Stimulated activated CD4-positive, alpha-beta T cell treated with anti-CD3 and anti-CD28 coated beads, Interleukin-2, amount 100 ng/mL, for 48 hours (primary cell): ENCODE measurements at regions not wholly inside any gene's neighbourhood (a gene's known extent, or its start where the extent isn't known, plus 50 kb on each side); places are given as distances from the start of the nearest gene placed in this dataset.
"Not testable (repeated sequence)": the region's sequence is repeated elsewhere in the genome, so short reads cannot be mapped to it uniquely, and the experiment has no call there.

ENCODE experiments used
- DNase-seq, 2 donors: peaks; one replicate each; pipeline ENCODE4 v3.0.0-alpha.2; 2020

DNA sequence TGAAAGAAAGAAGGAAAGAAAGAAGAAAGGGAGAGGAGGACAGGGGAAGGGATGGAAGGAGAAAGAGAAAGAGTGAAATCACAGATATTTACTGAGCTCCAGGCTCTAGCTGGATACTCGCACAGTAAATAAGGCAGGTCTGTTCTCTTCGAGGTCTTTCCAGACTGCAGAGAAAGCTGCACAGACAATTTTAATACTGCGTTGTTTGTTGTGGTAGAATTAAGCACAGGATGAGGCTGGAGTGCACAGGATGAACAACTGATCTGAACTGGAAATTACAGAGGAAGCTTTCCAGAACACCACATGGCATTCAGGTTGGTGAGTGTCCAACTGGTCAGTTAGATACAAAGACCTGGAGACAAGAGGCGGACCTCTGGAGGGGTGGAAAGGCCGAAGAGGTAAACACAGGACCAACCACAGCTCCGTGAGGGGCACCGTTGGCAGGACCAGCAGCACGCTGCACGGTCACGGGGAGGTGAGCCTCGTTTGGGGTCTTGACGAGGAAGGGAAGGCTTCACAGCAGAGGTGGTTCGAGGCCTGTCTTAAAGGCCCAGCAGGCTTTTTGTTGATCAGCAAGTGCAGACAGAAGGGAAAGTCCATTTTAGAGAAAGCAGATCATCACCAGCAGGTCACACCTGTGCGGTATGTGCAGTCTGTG lies 121.7 kb downstream of the ATP6V0E2 start:
- not testable (repeated sequence) for DNase-seq

DNA sequence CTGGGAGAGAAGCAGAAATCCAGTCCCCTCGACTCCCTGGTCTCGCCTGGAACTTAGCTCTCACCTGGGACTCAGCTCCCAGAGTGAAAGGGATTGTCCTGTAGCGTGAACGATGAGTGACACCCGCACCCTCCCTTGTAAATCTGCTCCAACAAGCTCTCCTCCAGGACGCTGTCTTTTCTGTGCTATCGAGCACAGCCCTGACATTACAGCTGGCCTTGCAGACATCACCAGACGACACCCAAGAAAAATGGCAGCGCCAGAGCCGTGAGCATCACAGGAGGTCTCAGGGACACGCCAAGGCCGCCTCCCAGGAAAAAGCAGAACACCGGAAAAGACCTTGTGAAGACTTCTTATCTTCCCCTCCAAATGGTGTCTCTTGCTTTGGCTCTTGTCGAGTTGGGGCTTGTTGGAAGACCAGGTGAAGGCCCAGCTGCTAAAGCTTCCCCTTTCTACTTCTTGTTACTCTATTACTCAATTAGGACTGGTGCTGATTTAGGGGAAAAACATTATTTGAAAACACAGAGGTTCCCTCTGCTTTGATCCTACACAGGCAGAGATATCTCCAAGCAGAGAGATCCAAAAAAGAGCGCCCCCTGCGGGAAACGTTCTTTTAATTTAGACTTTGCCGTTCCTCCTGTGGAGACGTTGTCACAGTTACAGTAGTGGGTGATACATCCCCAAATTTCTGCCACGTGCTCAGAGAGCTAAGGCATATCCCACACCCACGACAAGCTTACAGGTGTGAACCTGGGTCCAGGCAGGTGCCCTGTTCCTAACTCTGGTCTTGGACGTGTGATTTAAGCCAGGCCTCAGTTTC lies 127.2 kb downstream of the ATP6V0E2 start:
- DNase-seq = peak; percentile 4 to 22

DNA sequence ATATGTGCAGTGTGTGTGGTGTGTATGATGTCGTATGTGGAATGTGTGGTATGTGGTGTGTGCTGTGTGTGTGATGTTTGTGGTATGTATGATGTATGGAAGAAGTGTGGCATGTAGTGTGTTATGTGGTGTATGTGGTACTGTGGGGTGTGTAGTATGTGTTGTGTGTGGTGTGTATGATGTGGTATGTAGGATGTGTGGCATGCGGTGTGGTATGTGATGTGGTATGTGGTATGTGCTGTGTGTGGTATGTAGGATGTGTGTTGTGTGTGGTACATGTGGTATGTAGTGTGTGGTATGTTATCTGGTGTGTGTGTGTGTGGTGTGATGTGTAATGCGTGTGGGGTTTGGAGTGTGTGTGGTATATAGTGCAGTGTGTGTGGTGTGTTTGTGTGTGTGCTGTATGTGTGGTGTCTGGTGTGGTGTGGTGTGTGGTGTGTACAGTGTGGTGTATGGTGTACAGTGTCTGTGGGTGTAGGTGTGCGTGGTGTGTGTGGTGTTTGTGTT lies 129.6 kb downstream of the ATP6V0E2 start:
- DNase-seq = no peak

DNA sequence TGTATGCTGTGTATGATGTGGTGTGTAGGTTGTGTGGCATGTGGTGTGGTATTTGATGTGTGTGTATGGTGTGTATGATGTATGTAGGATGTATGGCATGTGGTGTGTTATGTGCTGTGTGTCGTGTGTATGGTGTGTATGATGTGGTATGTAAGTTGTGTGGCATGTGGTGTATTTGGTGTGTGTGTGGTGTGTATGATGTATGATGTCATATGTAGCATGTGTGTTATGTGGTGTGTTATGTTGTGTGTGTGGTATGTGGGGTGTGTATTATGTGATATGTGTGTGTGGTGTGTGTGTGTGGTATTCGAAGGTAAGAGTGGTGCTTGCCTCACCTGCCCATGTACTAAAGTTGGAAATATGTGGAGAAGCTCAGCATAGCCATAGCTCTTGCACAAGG lies 130.2 kb downstream of the ATP6V0E2 start:
- DNase-seq = not testable (repeated sequence)

DNA sequence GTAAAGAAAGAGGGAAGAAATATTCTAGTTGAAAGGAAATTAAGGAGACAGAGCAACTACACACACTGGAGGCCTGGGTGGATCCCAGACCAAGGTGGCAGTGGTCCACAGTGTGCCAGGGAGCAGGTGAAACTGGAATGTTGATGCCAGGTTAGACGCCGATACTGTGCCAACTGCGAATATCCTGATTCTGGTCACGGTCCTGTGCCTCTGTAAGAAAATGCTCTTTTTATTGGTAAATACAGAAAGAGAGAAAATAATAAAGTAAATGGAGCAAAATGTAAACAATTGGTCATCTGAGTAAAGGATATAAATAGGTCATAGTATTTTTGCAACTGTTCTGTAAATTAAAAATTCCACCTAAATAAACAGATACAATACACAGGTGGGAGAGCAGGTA lies 131.1 kb downstream of the ATP6V0E2 start:
- not testable (repeated sequence) for DNase-seq

DNA sequence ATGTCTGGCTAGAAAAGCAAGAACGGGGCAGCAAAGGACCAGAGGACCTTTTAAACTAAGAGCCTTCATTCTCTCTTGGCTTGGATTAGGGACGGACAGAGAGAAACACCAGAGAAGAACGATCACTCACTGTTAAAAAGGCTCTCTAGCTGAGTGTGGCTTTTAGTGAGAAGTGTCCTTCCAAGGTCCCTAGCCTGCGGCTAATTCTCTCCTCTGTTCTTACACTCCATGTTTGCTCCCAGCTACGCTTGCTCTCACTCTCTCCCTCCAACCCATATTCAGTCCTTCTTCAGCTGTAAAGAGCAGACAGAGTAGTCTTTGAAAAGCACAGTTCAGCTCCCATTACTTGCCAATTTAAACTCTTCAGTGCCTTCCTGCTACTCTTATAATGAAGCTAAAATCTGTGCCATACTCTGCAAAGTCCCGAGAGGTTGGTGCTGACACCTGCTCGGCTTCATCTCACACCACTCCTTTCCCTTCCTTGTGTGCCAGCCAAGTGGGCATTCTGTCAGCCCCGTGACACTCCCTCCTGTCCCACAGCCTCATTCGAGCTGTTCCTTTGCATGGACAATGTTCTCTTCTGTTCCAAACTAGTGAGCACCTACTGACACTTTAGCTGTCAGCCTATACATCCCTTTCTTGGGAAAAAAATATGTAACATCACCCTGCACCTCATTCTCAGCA lies 136.0 kb downstream of the ATP6V0E2 start:
- DNase-seq = not testable (repeated sequence)

DNA sequence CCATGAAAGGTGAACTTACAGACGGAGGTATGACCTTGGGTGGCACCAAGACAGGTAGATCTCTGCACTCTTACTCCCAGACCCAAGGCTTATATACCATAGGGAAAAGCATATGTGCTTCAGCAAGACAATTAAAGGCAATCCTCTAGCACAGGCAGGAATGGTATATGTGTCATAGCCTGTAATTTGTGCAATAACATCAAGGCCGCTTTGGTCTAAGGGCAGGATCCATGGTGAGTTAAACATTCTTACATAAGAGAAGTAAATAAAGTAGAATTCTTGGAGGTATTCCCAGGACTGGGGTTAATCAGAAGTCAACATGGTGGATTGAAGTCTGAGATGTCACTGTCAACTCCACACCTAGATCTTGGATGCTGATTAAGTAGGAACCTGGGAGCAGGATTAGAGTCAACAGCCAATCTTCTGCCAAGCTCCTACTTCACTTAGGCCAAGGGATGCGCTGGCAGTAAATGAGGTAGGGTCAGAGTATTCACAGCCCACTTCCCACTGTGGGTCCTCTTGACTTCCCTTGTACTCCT lies 143.0 kb downstream of the ATP6V0E2 start:
- DNase-seq = not testable (repeated sequence)

DNA sequence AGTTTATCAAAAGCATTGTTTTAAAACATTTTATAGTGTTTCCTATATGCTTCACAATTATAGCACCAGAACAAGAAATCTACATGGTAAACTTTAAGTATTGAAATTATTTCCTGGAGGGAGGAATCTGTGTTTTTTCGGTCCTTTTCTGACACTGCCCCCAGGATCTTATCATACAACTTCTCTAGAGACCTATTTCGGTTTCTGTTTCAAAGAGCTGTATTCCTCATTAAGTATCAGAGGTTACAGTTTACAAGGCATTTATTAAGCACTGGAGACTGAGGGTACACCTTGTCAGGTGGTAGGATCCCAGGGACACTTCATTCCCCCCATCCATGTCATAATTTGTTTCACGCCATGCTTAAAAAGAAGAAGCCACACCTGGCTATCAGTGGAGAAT lies 146.4 kb downstream of the ATP6V0E2 start:
- DNase-seq = not testable (repeated sequence)

DNA sequence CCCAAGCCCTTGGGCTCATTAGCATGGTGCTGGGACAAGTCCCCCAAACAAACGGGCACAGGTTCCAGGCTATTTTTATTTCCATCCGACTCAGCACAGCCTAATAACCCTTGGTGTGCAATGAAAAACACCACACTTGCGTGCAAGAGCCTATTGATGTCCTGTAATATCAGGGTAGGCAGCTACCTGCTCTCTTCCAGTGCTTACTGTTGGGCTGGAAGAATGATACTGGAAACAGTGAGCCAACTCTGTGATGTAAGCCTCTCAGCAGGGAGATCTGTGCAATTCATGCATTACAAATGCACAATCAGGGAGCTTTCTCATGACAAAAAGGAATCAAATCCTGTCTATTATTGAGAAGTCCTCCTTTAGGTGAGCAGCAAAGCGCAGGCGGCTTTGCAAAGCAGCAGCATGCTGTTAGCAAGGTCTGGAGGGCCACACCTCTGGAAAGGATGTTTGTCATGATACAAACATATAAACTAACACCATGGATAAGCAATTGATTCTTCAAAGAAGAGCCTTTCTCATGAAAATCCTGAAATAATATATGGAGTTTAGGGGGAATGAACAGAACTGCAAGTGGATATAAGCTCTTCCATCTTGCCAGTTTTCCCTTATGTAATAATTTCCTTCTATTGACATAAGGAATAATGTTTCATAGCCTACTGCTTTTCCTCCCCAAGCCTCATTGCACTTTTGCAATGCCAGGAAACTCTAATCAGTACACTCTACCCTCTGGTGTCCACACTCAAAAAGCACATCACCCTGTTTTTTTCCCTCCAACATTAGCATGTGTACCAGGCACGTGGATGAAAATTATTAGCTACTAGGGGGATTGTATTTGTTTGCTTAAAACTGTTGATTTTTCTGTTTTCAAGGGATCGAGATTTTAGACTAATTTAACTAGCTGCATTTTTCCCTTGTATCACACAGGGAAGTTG lies 151.1 kb downstream of the ATP6V0E2 start:
- not testable (repeated sequence) for DNase-seq

DNA sequence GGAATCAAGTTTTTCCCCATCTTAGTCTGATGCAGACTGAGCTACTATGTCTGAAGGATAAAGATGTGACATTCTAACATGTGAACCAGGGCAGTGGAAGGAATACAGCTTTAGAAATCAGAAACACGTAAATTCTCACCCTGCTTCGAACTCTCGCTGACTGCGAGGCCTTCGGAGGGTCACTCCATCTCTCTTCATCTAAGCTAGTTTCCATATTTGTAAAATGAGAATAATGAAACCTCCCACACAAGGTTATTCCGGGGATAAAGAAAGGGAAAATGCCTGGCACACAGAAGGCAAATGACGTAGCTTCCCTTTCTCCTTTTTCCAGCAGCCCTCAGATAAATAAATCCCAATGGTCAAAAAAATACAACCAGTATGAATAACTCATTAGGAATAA lies 152.0 kb downstream of the ATP6V0E2 start:
- not testable (repeated sequence) for DNase-seq

DNA sequence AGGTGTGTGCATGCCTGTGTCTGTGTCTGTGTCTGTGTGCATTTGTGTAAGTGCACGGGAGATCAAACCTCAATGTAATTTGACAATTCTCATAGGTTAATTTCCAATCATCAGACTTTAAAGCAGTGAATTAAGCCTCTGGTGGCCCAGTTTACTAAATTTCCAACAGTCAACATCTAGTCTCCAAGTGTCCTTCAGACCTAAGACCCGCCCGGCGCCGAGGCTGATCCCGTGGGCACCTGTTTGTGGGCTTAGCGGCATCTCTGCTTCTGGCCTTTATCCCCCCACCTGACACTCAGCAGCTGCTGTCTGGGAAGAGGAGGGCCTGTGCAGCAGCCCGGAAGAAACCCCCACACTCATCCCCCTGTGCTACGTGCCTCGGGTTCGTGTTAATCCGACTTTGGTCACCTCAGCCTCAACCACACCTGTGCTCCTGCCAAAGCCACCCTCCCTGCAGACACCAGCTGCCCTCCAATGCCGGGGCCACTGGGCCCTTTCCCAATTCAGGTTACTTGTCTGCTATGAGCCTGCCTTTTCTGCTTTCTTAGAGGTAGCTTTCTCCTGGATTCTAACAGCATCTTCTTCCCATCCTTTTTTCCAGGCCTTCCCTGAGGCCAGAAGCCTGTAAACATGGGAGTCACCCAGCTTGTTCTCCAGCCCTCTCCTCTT lies 154.7 kb downstream of the ATP6V0E2 start:
- DNase-seq = not testable (repeated sequence)

DNA sequence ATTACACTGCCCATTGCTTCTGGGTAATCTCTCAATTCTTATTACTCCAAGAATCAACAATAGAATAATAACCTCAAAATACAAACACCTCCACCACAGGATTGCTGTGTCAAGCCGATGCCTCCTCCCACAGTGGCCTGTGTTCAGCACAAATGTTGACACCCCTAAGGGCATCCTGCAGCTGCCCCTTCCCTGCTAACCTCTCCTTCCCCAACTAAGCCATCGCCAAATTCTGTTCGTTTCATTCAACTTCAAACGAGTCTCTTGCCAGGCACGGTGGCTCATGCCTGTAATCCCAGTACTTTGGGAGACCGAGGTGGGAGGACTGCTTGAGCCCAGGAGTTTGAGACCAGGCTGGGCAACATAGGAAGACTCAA lies 155.2 kb downstream of the ATP6V0E2 start:
- DNase-seq = not testable (repeated sequence)

DNA sequence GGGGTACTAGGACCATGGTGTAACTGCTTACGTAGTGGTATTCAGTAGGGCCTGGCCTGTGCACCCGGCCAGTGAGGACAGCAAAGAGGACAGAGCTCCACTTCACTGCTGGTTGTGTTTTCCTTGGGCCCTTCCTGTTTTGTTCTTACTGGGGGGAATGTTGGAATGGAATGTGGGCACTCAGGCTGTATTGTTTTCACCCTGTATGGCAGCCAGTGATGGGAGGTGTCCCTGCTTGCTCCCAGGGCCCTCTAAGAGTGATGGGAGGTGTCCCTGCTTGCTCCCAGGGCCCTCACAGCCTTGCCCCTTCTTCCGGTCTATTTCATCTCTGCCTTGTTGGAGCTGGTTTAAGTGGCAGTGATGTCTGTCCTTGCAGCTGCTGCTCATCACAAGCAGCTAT lies 158.0 kb downstream of the ATP6V0E2 start:
- DNase-seq = not testable (repeated sequence)

DNA sequence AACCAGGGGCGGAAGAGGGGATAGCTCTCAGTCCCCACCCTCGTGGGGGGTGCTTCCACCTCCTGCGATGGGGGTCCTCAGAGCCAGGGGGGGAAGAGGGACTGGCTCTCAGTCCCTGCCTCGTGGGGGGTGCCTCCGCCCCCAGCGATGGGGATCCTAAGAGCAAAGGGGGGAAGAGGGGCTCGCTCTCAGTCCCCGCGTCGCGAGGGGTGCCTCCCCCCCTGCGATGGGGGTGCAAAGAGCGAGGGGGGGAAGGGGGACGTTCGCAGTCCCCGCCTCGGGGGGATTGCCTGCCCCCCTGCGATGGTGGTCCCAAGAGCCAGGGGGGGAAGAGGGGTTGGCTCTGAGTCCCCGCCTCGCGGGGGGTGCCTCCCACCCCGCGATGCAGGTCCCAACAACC lies 159.9 kb downstream of the ATP6V0E2 start:
- not testable (repeated sequence) for DNase-seq

DNA sequence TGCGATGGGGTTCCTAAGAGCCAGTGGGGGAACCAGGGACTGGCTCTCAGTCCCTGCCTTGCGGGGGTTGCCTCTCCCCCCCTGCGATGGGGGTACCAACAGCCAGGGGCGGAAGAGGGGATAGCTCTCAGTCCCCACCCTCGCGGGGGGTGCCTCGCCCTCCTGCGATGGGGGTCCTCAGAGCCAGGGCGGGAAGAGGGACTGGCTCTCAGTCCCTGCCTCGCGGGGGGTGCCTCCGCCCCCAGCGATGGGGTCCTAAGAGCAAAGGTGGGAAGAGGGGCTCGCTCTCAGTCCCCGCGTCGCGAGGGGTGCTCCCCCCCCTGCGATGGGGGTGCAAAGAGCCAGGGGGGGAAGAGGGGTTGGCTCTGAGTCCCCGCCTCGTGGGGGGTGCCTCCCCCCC lies 162.0 kb downstream of the ATP6V0E2 start:
- not testable (repeated sequence) for DNase-seq

DNA sequence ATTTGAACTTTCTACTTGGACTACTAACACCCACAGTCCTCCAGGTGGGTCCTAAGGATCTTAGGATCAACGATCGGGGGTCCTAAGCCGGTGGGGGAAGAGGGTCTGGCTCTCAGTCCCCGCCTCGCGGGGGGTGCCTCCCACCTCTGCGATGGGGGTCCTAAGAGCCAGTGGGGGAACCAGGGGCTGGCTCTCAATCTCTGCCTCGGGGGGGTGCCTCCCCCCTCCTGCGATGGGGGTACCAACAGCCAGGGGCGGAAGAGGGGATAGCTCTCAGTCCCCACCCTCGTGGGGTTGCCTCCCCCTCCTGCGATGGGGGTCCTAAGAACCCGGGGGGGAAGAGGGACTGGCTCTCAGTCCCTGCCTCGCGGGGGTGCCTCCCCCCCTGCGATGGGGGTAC lies 165.3 kb downstream of the ATP6V0E2 start:
- not testable (repeated sequence) for DNase-seq

DNA sequence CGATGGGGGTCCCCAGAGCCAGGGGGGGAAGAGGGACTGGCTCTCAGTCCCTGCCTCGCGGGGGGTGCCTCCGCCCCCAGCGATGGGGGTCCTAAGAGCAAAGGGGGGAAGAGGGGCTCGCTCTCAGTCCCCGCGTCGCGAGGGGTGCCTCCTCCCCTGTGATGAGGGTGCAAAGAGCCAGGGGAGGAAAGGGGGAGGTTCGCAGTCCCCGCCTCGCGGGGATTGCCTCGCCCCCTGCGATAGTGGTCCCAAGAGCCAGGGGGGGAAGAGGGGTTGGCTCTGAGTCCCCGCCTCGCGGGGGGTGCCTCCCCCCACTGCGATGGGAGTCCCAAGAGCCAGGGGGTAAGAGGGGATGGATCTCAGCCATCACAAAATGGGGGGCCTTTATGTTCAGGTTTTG lies 168.5 kb downstream of the ATP6V0E2 start:
- DNase-seq = not testable (repeated sequence)

DNA sequence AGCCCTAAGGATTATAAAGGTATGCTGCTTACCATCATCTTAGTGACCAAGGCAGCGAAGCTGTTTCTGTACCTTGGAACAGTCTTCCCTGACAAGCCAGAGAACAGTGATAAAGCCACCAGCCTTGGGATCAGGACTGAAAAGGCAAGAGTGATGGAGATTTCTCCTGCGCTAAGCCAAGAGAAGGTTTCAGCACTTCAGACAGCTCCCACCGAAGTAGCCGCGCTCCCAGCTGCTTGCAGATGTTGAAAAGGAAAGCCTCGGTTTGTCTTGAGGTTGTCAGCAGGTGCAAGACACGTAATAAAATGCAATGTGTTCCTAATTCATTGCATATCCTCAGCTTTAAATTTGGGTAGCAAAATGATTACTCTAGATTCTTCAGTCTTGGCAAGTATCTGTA lies 171.0 kb downstream of the ATP6V0E2 start:
- DNase-seq = not testable (repeated sequence)

DNA sequence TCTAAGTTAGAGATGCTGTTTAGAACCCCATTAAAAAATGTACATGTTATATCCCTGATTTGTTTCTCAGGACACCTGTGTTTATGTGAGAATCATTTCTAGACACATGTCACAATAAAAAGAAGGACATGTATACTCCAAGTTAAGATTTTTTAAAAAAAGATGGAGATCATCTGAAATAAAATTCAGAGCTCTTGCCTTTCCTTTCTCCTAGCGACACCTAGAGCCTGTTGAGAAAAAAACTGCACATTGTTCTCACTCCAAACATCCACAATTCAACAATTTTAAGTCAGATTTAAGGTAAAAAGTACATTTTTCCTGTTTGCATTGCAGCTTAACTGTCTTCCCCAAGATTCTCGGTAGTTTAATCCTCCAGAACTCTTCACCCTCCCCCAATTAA lies 171.8 kb downstream of the ATP6V0E2 start:
- DNase-seq = not testable (repeated sequence)

DNA sequence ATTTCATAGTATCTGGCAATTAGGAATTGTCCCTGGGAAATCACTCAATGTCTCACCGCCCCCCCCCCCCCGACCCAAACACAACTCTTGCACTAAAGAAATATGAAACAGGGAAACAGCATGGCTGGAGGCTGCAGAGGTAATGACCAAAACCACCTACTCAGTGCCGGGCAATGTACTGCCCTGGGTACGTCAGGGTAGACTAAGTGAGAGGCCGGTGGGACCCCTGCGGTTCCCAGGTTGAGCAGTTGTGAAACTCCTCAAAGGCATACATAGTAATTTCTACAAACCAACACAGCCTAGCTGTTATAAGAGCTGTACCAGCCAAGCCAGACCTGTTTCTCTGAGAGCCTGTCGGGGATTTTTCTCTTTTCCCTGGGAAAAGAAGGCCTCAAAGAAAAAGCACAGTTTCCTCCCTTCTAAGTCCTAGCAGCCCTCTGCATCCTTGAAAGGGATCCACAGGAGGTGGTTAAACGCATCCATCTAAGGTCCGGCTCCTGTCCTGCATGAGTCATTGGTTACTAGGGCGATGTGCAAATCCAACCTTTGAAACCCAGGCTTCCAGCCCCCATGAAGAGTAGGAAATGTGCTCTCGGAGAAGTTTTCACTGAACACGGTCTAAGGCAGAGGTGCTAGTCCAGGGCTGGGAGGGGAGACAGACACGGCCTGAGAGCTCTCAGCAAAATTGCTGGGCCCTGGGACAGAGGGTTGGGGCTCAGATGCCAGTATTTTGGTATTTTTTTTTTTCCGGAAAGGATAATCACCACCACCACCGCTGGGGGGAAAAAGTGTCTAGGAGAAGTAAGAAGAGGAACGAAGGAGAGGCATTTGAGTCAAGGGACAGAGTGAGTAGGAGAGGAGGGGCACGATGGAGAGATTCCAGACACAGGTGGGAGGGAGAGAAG lies 172.8 kb downstream of the ATP6V0E2 start:
- not testable (repeated sequence) for DNase-seq
